ENCODE measurements at regions not wholly inside any gene's neighbourhood (a gene's known extent, or its start where the extent isn't known, plus 50 kb on each side); places are given as distances from the start of the nearest gene placed in this dataset.

GRCh38 chr12:83641789-83642188 lies 955.1 kb downstream of the TMTC2 start (continued):
- no peak for TF ChIP-seq ZNF324 (tag by site-specific recombination; IDR thresholded peaks at IDR 0.05)
- no peak for TF ChIP-seq ZNF610 (tag by site-specific recombination; IDR thresholded peaks at IDR 0.05; ENCODE audit: borderline replicate concordance)
- no peak for TF ChIP-seq ZBTB21 (tag by site-specific recombination; IDR thresholded peaks at IDR 0.05)

GRCh38 chr12:83634726-83635267 lies 948.1 kb downstream of the TMTC2 start:
- Histone ChIP-seq H3K9me3 (ENCODE audit: control insufficient read depth, insufficient read depth, low read depth, low read length) (no peaks in the 10 kb centered on the region), H3K36me3 (ENCODE audit: control insufficient read depth in 2 of 2, insufficient read depth in 1 of 2, low read length in 2 of 2) (no peaks in the 10 kb centered on the region), H3K27ac (ENCODE audit: extremely low read depth, low read depth, low read length) (no peak overlapping the region), H3K4me1 (ENCODE audit: control insufficient read depth, insufficient read depth, low read length) (no peaks in the 10 kb centered on the region), H3K4me3 (ENCODE audit: low read depth, low read length) (no peak overlapping the region)
- ChIA-PET CTCF (no interaction called here), POLR2A (no interaction called here)
- no peak for TF ChIP-seq WT1 (tag by site-specific recombination; IDR thresholded peaks at IDR 0.05)
- no peak for TF ChIP-seq EGR2 (tag by site-specific recombination; IDR thresholded peaks at IDR 0.05; ENCODE audit: low read depth)
- no peak for TF ChIP-seq ZNF292 (tag by site-specific recombination; IDR thresholded peaks at IDR 0.05; ENCODE audit: borderline replicate concordance, low read depth)
- no peak for TF ChIP-seq ZNF555 (tag by site-specific recombination; conservative IDR thresholded peaks at IDR 0.05)
- TF ChIP-seq ZBTB1 (tag by site-specific recombination; IDR thresholded peaks at IDR 0.05), result no peak
- TF ChIP-seq YY2 (tag by site-specific recombination; IDR thresholded peaks at IDR 0.05), result no peak
- no peak for TF ChIP-seq ZNF335 (tag by site-specific recombination; conservative IDR thresholded peaks at IDR 0.05)
- TF ChIP-seq ZNF692 (tag by site-specific recombination; IDR thresholded peaks at IDR 0.05), result no peak

- H3K4me3 ChIP-seq (ENCODE audit: low read depth, low read length), result no peak overlapping the region
- ChIA-PET POLR2A (no interaction called here), CTCF (no interaction called here)
- no peaks in the 10 kb centered on the region for H3K36me3 ChIP-seq (ENCODE audit: control insufficient read depth in 2 of 2, insufficient read depth in 1 of 2, low read length in 2 of 2)
- H3K27ac ChIP-seq (ENCODE audit: extremely low read depth, low read depth, low read length), result no peak overlapping the region
- H3K4me1 ChIP-seq (ENCODE audit: control insufficient read depth, insufficient read depth, low read length), result no peaks in the 10 kb centered on the region
- TF ChIP-seq KLF9 (tag by site-specific recombination; IDR thresholded peaks at IDR 0.05; ENCODE audit: low read depth), result no peak
- TF ChIP-seq ZNF623 (tag by site-specific recombination; IDR thresholded peaks at IDR 0.05), result no peak
- TF ChIP-seq BCL11A (tag by site-specific recombination; IDR thresholded peaks at IDR 0.05; ENCODE audit: low read depth), result no peak
- no peak for TF ChIP-seq ZNF704 (tag by site-specific recombination; IDR thresholded peaks at IDR 0.05)
- no peak for TF ChIP-seq ZNF76 (tag by site-specific recombination; IDR thresholded peaks at IDR 0.05; ENCODE audit: borderline replicate concordance, low read depth)
- TF ChIP-seq ZSCAN18 (tag by site-specific recombination; IDR thresholded peaks at IDR 0.05), result no peak
- no peak for TF ChIP-seq ZSCAN23 (tag by site-specific recombination; IDR thresholded peaks at IDR 0.05)
- TF ChIP-seq ZNF302 (tag by site-specific recombination; IDR thresholded peaks at IDR 0.05; ENCODE audit: low read depth), result no peak
- TF ChIP-seq ZNF645 (tag by site-specific recombination; IDR thresholded peaks at IDR 0.05), result no peak
- TF ChIP-seq ZBTB11 (tag by site-specific recombination; conservative IDR thresholded peaks at IDR 0.05; ENCODE audit: low read depth), result no peak
- H3K9me3 ChIP-seq (ENCODE audit: control insufficient read depth, insufficient read depth, low read depth, low read length), result no peaks in the 10 kb centered on the region
These were observed 943.8 kb downstream of the TMTC2 start for GRCh38 chr12:83630526-83630925.
